GM21367 (cell line): ENCODE measurements at regions not wholly inside any gene's neighbourhood (a gene's known extent, or its start where the extent isn't known, plus 50 kb on each side); places are given as distances from the start of the nearest gene placed in this dataset.

ENCODE experiments used
- ATAC-seq: cut with Tn5 transposase; IDR thresholded peaks from one replicate; pipeline ENCODE4 v1.9.1; 2021; ENCODE audit not compliant: unreplicated experiment

DNA sequence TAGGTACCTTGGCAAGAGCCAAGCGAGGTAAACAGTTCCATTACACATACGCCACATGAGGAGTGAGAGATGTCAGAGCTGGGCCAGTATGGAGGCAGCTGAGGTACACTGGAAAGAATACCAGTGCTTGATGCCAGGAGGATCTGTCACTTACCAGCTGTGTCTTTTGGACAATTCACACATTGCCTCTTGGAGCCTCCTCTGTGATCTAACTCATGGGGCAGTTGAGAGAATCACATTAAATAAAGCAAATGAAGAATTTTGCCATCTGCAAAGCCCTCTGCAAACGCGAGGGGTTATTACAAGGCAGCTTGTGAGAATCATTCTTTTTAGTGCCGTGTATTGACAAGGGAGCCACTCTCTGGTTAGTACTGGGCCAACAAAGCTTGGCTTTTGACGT lies 429.7 kb upstream of the KLF4 start:
- ATAC-seq: no peak

DNA sequence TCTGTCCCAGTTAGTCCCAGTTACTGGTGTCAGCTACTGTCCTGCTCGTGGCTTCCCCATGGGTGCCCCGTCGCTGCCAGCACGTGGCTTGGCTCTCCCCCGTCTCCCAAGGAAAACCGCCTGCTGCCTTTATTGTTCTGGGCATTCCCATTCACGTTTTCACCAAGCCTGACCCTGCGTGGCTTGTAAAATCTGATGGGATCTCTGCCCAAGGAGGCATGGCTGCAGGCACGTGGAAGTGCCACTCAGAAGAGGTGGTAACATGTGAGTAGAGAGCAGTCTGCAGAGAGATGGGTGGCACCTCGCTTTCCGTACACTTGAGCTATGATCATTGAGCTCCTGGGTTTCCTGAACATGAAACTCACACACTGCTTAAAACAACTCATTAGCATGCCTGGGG lies 429.2 kb upstream of the KLF4 start:
- ATAC-seq: no peak

DNA sequence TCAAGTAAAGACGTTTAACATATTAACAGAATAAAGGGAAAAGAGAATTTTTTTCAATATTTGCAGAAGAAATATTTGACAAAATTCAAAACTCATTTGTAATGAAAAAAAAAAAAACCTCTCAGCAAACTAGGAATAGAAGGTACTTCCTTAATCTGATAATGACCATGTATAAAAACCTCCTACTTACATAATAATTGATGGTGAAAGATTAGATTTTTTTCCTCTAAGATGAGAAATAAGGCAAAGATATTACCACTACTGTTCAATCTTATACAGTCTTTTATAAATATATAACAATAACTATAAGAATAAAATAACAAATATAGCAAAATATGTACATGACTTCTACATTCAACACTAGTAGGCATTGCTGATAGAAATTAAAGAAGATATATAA lies 424.6 kb upstream of the KLF4 start:
- no peak for ATAC-seq

DNA sequence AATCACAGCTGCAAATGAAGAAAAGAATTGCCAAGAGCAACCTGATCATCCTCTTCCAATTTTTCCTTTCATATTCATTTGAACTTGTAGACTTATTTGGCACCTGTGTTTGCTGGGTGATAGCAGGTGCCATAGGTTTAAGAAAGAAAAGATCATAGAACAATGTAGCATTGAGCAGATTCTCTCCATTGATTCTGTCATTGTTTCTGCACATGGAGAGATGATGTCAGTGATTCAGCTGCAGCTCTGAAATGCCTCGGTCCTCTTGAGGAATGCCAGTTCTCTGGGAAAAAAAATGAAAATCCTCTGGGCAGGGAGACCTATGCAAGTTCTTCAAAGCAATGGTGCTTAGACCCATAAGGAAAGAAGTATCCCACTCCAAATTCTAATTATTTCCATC lies 418.1 kb upstream of the KLF4 start:
- no peak for ATAC-seq

DNA sequence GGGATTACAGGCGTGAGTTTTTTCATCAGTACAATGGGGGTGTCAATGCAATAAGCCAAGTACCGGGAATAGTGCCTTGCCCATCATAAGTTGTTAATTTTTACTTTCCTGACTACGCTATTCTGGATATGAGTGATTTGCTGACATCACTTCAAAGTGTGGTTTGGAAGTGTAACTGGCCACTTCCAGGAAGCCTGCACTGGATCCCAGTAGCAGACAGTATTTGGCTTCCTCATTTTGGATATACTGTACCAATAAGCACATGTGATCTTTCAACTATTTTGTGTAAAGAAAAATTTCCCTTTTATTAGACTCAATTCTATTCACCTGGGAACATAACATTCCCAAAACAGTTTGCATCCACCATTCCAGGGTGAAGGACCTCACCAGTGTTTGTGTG lies 417.7 kb upstream of the KLF4 start:
- no peak for ATAC-seq

DNA sequence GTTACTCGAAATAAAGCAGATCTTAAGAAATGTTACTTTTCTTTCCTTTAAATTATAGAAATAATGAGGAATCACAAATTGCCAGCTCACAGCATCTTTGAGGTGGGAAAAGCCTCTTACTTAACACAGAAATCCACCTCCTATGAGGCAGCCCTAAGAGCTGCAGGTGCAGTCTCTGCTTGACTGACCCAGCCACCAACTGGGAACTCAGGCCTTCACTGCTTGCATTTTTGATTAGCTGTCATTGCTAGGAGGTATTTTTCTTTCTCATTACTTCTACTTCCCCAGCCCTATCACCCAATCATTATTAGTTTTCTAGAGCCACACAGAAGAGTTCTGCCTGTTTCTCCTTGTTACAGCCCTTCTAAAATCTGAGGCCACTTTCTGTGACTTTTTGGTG lies 416.5 kb upstream of the KLF4 start:
- no peak for ATAC-seq

DNA sequence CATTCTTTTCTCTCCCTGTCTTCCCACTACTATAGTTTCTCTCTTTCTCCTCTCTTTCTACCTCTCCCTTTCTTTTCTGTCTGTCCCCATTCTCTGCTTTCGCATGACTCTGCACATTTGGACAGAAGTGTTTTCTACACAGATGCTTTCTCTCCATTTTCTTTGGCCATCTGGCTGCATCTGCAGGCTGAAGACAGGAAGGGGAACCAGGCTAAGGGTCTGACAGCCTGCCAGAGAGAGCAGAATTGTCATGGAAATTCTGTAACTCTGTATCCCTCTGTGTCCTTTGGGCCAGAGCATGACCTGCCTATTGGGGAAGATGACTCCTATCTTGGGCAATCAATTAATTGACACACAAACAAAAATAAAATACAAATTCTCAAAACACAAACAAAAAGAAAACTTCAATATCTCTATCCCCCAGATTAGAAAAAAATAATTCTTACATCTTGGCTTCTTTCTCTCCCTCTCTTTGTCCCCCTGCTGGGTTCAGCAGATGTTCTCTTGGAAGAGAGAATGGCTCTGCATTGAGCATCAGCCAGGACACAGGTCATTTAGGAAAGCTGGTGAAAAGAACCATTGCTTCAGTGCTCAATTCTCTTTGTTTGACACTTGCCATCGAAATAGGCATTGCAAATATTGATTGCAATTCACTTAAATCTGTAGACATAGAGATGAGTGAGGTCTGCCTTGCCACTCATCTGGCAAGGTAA lies 415.9 kb upstream of the KLF4 start:
- ATAC-seq: no peak

DNA sequence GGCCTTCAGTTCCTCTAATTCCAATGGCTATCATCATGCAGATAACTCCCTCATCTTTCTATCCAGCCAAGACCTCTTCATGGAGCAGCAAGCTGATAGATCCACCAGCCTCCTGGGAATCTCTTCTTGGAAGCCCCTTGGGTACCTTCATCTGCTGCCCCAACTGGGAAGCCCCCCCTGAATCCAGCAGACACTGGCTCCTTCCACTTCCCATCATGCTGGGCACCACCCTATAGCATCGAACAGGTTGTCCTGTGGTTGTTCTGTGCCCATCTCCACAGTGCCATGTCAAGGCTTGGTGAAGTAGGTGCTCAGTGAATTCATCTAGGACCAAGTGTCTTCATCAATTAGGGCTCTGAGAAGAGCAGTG lies 410.4 kb upstream of the KLF4 start:
- no peak for ATAC-seq

DNA sequence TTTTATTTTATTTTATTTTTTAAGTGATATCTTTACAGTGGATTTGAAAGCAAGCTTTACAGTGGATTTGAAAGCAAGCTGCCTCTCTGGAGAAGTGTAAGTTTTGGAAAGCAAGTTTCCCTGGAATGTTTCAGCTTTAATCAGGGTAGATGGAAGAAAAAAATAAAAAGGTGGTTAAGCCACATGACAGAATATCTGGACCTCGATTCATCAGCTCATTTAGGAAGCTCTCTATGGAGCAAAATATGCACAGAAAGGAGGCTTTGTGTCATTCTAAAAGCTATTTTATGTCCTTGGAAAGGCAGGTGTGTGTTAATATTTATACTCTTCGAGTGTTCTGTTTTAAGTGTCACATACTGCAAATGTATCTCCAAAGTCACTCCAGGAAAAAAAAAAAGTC lies 409.2 kb upstream of the KLF4 start:
- no peak for ATAC-seq

DNA sequence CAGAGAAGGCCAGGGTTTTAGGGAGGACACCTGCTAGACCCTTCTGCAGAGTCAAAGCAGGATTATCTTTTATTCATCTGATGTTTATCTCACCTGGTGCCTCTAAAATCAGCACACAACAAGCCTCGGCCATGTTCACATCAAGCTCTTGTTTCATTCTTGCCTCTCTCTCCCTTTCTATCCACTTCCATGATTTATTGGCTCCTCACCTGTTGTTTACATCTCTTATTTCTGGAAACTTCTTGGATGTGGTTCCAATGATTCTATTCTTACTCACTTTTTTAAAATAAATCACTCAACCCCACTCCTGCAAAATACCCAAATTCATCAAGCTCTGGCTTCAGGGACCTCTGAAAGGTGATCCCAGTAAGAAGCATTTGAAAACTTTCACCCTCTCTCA lies 407.0 kb upstream of the KLF4 start:
- ATAC-seq: no peak

DNA sequence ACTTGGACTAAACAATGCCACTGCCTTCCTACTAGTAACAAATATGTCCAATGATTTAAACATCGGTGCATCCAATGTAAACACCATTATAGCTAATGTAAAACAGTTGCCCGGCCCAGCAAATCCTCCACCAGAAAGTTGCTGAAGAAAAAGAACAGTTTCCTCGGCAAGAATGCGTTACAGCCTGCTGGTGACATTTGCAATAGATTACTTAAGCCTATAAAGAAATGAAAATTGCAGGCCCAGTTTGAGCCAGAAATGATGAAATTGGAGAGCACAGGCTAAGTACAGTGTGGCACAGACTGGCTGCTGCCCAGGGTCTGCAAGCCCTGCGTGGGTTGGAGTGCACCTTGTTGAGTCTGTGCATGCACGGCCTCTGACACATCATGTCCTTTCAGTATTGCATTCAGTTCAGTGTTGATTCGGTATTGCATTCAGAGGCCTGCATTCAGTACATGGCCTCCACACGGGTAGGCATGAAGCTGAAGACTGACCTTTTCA lies 406.0 kb upstream of the KLF4 start:
- ATAC-seq: no peak

DNA sequence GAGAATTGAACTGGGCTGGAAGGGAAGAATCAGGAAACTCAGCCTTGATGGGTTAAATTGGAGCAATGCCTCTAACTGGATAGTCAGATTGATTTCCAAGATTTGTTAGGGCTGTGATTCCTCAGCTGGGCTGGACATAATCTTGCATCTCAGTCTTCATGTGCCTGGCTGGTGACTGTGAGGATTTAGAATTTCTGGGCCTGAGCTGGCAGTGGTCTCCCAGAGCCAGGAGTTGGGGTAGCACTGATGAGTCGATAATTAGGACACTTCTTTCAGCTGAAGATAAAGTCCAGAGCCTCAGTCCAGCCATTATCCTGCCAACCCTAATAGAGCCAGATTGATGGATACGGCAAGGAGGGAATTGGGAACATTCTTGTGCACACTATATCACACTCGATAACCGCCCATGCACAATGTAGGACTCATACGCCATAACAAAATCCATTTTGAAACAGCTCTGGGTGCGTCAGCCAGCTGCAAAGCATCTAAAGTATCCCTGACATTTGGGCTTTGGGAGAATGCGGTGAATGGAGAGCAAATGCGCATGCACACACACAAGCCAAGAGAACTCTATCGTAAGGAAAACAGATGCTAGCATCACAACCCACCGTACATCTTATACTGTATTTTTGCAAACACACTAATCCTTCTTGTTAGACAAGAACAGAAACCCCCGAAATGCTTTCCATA lies 405.1 kb upstream of the KLF4 start:
- ATAC-seq: no peak

DNA sequence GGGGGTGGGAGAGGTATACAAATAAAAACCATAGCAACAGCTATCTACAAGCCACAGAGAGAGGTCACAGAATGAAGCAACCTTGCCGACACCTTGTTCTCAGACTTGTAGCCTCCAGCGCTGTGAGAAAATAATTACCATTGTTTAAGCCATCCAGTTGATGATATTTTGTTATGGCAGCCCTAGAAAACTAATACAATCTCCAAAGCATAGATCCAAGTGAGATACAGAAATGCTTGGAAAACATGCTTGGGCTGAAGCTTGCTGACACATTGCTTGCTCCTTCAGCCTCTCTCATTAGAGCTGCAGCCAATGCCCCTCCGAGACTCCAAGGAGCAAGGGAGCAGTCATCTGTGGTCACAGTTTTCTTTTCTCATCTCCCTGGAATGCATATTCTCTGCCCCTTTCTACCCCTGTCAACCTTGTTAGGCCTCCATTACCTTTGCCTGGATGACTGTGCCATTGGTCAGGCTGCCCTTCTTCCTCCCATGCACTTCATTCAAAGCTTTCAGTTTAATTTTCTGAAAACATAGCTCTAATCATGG lies 401.4 kb upstream of the KLF4 start:
- ATAC-seq: no peak

DNA sequence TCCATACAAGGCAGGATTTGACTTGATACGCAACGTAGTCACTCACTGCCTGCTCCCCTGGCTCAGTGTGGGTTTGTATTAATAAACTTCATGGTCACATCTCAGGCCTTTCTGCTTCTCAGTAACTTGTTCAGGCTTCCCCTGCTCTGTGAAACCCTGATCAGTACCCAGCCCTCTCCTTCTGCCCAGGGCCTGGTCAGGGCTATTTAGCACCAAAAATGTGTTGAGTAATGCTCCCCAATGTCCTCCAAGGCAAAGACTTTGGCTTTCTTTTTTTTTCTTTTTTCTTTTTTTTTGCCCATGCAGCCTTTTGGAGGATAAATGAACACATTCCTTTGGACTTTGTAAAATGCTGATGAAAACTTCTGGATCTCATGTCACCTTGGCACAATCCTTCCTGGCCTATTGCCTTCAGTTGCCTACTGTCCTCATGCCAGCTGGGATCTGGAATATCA lies 399.2 kb upstream of the KLF4 start:
- no peak for ATAC-seq

DNA sequence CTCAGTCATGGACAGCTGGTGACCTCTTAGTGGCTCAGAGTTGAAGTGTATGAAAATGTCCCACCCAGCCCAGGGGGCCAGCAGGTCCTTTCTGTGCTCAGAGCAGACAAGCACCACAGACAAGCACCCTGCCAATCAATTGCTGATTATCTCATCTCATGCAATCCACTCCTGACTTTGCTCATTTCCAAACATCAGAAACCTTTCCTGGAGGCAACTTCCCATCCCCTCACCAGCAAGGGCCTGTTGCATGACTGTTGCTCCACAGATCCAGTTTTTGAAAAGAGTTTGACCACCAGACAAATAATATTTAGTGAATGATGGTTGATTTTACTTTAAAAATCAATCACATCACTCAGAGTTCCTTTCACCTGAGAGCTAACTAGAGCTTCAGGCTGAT lies 397.3 kb upstream of the KLF4 start:
- no peak for ATAC-seq

DNA sequence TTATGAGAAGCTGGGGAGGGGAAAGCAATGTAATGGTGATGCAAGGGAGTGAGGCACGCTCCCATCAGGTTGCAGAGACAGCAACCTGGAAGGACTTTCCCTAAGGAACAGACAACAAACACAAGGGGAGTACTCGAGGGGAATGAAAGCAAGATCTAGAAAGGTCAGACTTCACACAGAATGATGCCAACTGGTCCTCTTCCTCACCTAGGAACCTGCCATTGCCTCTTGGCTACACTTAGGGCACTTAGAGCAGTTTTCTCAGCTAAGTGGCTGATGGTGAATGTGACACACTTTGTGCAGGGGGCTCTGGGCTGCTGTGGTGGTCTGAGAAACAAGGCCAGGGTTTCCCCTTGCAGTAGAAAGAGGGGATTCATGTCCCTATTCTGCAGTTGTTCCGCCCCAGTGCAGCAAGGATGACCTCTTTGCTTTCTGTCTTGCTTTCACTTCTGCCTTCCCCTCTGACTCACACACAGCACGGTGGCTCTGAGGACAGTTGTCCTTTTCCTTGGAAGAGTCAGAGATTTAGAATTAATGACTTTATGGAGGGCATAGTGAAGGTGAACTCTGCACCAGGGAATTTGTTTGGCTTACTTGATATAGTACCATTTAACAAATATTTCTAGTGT lies 394.0 kb upstream of the KLF4 start:
- peak; percentile 96 for ATAC-seq

DNA sequence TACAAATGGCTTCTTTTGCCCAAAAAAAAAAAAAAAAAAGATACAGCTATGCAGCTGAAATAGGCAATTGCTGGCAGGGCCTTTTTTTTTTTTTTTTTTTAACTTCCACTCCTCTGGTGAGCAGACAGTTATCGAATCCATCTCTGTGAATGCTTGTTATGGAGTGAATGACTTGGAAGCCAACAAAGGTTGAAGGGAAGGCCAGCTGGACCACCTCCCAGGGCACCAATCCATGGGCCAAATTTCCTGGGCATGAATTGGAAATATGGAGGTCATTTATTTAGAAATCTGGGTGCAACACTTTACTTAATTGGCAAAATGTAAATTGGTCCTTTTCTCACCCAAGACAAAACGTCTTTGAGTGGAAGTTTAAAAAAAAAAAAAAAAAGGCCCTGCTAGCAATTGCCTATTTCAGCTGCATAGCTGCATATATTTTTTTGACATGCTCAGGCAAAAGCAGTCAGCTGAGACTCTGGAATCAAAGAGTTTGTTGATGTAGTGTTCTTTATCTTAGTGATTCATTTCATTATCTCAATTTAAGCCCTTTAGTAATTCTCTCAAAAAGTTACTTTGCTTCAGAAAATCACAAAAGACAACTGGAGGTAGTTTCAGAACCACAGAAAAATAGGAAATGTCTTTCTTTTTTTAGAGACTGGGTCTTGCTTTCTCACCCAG lies 392.2 kb upstream of the KLF4 start:
- no peak for ATAC-seq

DNA sequence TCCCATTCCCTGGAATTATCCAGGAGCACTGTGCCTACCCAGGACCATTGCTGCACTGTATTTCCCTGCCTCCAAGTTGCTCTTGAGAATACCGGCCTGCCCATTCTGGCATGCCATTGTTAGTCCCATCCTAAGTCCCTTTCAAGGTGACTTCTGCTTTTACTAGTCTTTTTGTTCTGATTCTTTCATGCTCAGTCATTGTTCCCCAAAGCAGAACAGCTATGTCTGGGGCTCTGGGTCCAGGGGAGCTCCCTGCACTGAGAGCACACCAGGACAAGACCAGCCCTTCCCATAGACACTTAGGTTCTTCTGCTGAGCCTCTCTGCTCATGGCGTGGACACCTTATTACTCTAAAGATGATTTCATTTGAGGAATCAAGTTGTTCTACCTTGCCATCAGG lies 388.9 kb upstream of the KLF4 start:
- ATAC-seq: no peak

DNA sequence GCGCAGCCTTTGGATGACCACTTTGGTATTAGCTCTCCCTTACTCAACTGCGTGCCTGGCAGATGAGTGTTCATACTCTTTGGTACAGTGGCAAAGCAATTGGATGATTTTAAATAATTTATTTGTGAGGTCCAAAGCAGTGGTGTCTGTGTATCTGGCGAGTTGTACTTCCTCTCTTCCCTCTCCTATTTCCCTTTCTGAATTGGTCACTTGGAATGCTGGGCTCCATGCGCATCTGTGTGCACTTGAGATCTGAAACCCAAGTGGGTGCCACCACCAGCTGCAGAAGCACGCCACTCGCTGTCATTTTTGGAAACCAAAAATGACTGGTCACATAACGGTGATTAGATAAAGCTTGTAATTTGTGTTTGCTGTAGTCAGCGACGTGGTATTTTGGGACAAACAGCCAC lies 386.0 kb upstream of the KLF4 start:
- no peak for ATAC-seq

DNA sequence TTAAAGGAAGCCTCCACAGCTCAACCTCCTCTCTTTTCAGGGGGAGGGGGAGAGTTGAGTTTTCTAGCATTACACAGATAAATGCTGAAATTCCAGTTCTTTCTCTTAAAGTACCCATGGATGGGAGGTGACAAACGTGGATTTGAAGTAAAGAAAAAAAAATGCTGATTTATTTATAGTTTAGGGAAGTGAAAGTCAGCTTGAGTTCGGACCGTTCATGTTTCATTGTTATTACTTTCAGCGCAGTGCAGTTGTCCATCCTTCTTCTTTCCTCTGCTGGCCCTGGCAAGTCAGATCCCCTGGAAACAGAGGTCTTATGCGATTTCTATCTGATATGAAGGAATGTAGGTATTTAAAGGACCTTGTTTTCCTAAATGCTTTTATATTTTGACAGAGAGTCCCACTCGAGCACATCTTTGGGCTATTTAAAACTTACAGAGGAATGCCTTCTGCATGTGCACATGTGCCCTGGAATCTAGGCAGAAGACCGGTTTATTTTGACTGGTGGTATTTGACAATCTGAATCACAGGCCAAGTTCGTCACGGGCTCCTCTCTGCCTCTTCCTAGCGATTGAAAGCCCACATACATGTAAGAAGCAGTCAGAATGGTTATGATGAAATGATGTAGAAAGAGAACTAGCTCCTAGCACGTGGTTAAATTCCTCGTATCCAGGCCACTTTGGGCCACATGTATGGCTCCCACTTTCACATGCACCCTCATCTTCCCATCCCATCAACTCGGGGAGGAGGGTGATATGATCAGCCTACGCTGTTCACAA lies 385.2 kb upstream of the KLF4 start:
- peak; percentile 74 for ATAC-seq

DNA sequence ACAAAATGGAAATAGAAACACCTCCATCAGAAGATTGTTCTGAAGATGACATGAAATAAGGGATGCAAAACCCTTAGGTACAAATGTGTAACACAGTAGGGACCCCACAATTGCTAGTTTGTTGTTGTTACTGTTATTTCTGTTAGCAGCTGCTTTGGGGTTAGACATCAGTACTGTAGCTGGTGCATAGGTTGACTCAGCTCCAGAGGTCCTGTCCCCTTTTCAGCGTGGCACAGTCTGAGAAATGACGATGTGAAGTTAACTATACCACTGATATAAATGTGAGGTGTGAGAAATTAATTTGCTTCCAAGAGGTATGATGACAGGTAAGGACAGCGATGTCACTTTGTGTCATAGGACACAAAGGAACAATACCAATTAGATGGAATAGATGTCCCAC lies 384.6 kb upstream of the KLF4 start:
- peak; percentile 20 for ATAC-seq
